ENCODE measurements at regions not wholly inside any gene's neighbourhood (a gene's known extent, or its start where the extent isn't known, plus 50 kb on each side); places are given as distances from the start of the nearest gene placed in this dataset.

DNA sequence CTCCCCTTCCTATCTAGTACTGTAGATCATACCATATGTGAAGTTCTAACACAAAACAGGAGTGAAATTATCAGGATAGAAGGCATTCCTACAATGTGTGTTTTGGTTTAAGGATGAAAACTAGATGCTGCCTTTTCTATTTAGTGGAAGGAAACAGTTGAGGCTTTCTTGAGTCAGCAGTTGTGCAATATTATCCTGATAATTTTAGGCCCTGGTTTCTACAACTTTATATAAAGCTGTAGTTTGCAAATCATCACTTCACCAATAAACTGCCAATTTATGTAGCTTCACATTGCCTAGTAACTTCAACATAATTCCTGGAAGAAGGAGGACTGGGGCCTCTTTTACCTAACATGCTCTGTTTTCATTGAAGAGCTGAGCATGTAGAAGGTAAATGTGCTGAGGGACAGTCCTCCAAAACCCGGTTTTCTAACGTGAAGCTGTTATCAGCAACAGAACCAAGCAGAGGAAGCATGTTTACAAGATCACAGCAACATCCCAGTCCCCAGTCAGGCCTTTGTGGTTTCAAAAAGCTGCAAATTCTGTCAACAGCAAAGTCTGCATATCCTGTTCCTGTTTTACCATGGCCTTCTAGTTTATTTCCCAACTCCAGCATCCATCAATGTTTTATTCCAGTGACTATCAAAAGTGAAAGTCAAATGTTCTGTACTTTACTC lies 513.4 kb upstream of the MEF2C start:
- POLR2A ChIA-PET, result no interaction called here
- Histone ChIP-seq H3K27me3 (ENCODE audit: control insufficient read depth in 2 of 2, insufficient read depth in 2 of 2, low read length in 2 of 2) (no peaks in the 10 kb centered on the region), H3K9ac (replicated peaks; ENCODE audit: extremely low read depth, insufficient read depth, low read length) (no peak overlapping the region), H4K20me1 (replicated peaks; ENCODE audit: control insufficient read depth, extremely low read depth, insufficient read depth, low read length) (no peaks in the 10 kb centered on the region), H3K9me3 (replicated peaks; ENCODE audit: control insufficient read depth, insufficient read depth, low read length) (no peaks in the 10 kb centered on the region), H3K4me2 (ENCODE audit: insufficient read depth, low read length) (no peak overlapping the region), H3K9me1 (replicated peaks; ENCODE audit: control insufficient read depth, extremely low read depth, insufficient read depth, low read length) (no peaks in the 10 kb centered on the region), H3K79me2 (ENCODE audit: control insufficient read depth, insufficient read depth, low read length) (no peaks in the 10 kb centered on the region), H3K36me3 (ENCODE audit: control insufficient read depth in 2 of 2, extremely low read depth in 1 of 2, insufficient read depth in 2 of 2, low read length in 2 of 2) (no peaks in the 10 kb centered on the region), H3K4me1 (ENCODE audit: control insufficient read depth, extremely low read depth, insufficient read depth, low read length) (no peaks in the 10 kb centered on the region), H2AFZ (ENCODE audit: low read depth, low read length) (peak overlapping the region; percentile 36), H3K27ac (ENCODE audit: insufficient read depth, low read depth, low read length) (no peak overlapping the region), H3K4me3 (replicated peaks in 1 of 3; ENCODE audit: insufficient read depth in 1 of 3, low read depth in 1 of 3, low read length in 3 of 3) (no peak overlapping the region)
- CTCF ChIA-PET, result interaction anchor here (0.8 kb wide), 1 partner anchor 18 kb away, joined by 3 read pairs; no protein-coding TSS in a partner anchor
- peak; percentile 35 for DNase-seq (ENCODE audit: low read depth, low spot score)
- no TSS peak for BruUV-seq (replicated peaks)
- intact Hi-C loops (cut with micrococcal nuclease), result no loop called here
- no peak for FAIRE-seq
- dilution Hi-C loops (cut with MboI; ENCODE audit: extremely low pct_ligation_motif_present, low sequenced_read_pairs), result no loop called here
- no peak for TF ChIP-seq GATA2 (IDR thresholded peaks at IDR 0.05; ENCODE audit: insufficient read depth, insufficient read length, low read depth, low read length)
- no peak for TF ChIP-seq JUN (IDR thresholded peaks at IDR 0.05; ENCODE audit: borderline replicate concordance, insufficient read depth, insufficient read length, low read depth)
- TF ChIP-seq, protein P1, sequence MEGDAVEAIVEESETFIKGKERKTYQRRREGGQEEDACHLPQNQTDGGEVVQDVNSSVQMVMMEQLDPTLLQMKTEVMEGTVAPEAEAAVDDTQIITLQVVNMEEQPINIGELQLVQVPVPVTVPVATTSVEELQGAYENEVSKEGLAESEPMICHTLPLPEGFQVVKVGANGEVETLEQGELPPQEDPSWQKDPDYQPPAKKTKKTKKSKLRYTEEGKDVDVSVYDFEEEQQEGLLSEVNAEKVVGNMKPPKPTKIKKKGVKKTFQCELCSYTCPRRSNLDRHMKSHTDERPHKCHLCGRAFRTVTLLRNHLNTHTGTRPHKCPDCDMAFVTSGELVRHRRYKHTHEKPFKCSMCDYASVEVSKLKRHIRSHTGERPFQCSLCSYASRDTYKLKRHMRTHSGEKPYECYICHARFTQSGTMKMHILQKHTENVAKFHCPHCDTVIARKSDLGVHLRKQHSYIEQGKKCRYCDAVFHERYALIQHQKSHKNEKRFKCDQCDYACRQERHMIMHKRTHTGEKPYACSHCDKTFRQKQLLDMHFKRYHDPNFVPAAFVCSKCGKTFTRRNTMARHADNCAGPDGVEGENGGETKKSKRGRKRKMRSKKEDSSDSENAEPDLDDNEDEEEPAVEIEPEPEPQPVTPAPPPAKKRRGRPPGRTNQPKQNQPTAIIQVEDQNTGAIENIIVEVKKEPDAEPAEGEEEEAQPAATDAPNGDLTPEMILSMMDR (IDR thresholded peaks at IDR 0.05; ENCODE audit: extremely low read depth in 1 of 2, insufficient read depth in 1 of 2, low read depth in 1 of 2, low read length in 2 of 2), result no peak
- TF ChIP-seq POLR2AphosphoS5 (IDR thresholded peaks at IDR 0.05; ENCODE audit: insufficient read depth, low read depth, low read length), result no peak

DNA sequence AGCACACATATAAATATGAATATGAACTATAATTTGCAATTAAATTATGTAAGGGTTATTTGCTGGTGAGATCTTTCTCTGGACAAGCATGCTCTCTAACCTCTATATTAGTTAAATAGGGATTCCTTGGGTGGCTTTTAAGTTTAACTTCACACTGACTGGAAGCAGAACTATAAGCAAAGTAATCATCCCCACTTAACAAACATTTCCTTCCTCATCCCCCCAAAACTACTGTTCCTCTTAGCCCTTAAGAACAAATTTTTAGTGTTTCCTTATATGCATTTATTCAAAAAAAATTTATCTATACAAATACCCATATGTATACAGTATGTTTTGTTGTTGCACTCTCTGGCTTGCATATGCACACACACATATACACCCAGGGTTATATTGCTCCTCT lies 512.1 kb upstream of the MEF2C start:
- H3K4me2 ChIP-seq (ENCODE audit: insufficient read depth, low read length), result no peak overlapping the region
- DNase-seq (ENCODE audit: low read depth, low spot score) (no peak), FAIRE-seq (no peak)
- H3K27me3 ChIP-seq (ENCODE audit: control insufficient read depth in 2 of 2, insufficient read depth in 2 of 2, low read length in 2 of 2), result no peaks in the 10 kb centered on the region
- no peaks in the 10 kb centered on the region for H3K36me3 ChIP-seq (ENCODE audit: control insufficient read depth in 2 of 2, extremely low read depth in 1 of 2, insufficient read depth in 2 of 2, low read length in 2 of 2)
- H2AFZ ChIP-seq (ENCODE audit: low read depth, low read length), result no peak overlapping the region
- no TSS peak for BruUV-seq (replicated peaks)
- no peaks in the 10 kb centered on the region for H3K4me1 ChIP-seq (ENCODE audit: control insufficient read depth, extremely low read depth, insufficient read depth, low read length)
- TF ChIP-seq EZH2 (IDR thresholded peaks at IDR 0.05; ENCODE audit: borderline replicate concordance, low read depth, low read length, severe bottlenecking) (no peak), MYC (IDR thresholded peaks at IDR 0.05; ENCODE audit: low read depth, low read length) (no peak), FOS (IDR thresholded peaks at IDR 0.05; ENCODE audit: borderline replicate concordance, insufficient read depth, low read length) (no peak), POLR2A (IDR thresholded peaks at IDR 0.05; ENCODE audit: low read depth, low read length) (no peak), JUN (IDR thresholded peaks at IDR 0.05; ENCODE audit: borderline replicate concordance, insufficient read depth, insufficient read length, low read depth) (no peak), GATA2 (IDR thresholded peaks at IDR 0.05; ENCODE audit: insufficient read depth, insufficient read length, low read depth, low read length) (no peak), POLR2AphosphoS5 (IDR thresholded peaks at IDR 0.05; ENCODE audit: insufficient read depth, low read depth, low read length) (no peak)
- TF ChIP-seq, protein P1 (IDR thresholded peaks at IDR 0.05; ENCODE audit: extremely low read depth in 1 of 2, insufficient read depth in 1 of 2, low read depth in 1 of 2, low read length in 2 of 2), result no peak
- TF ChIP-seq, protein P2, sequence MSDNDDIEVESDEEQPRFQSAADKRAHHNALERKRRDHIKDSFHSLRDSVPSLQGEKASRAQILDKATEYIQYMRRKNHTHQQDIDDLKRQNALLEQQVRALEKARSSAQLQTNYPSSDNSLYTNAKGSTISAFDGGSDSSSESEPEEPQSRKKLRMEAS (IDR thresholded peaks at IDR 0.05; ENCODE audit: insufficient read depth, insufficient read length), result no peak
- no peaks in the 10 kb centered on the region for H3K79me2 ChIP-seq (ENCODE audit: control insufficient read depth, insufficient read depth, low read length)
- H3K9me3 ChIP-seq (replicated peaks; ENCODE audit: control insufficient read depth, insufficient read depth, low read length), result no peaks in the 10 kb centered on the region
- intact Hi-C loops (cut with micrococcal nuclease), result no loop called here
- POLR2A ChIA-PET, result no interaction called here
- no peak overlapping the region for H3K9ac ChIP-seq (replicated peaks; ENCODE audit: extremely low read depth, insufficient read depth, low read length)
- H3K9me1 ChIP-seq (replicated peaks; ENCODE audit: control insufficient read depth, extremely low read depth, insufficient read depth, low read length), result no peaks in the 10 kb centered on the region
- dilution Hi-C loops (cut with MboI; ENCODE audit: extremely low pct_ligation_motif_present, low sequenced_read_pairs), result no loop called here
- no peaks in the 10 kb centered on the region for H4K20me1 ChIP-seq (replicated peaks; ENCODE audit: control insufficient read depth, extremely low read depth, insufficient read depth, low read length)
- no peak overlapping the region for H3K4me3 ChIP-seq (replicated peaks in 1 of 3; ENCODE audit: insufficient read depth in 1 of 3, low read depth in 1 of 3, low read length in 3 of 3)
- CTCF ChIA-PET, result no interaction called here
- no peak overlapping the region for H3K27ac ChIP-seq (ENCODE audit: insufficient read depth, low read depth, low read length)

All from endothelial cell of umbilical vein (primary cell).